ENCODE measurements at regions not wholly inside any gene's neighbourhood (a gene's known extent, or its start where the extent isn't known, plus 50 kb on each side); places are given as distances from the start of the nearest gene placed in this dataset.
"Not testable (repeated sequence)": the region's sequence is repeated elsewhere in the genome, so short reads cannot be mapped to it uniquely, and the experiment has no call there.

DNA sequence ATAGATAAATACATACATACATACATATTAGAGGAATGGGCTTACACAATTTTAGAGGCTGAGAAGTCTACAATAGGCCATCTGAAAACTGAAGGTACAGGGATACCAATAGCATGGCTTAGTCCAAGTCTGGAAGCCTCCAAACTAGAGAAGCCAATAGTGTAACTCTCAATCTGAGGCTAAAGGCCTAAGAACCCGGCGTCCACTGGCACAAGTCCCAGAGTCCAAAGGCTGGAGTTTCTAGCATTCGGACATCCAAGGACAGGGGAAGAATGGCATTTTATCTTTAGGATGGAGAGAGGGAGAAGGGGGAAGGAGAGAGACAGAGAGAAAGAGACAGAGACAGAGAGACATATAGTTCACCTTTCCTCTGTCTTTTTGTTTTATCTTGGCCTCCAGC is 63.7 kb upstream of the SYT4 start:
- H3K4me1 Mint-ChIP-seq (ENCODE audit: low read depth in 2 of 2): no peaks in the 10 kb centered on the region
- H3K36me3 Mint-ChIP-seq (ENCODE audit: insufficient read depth): no peaks in the 10 kb centered on the region
- H3K27ac Mint-ChIP-seq: no peak overlapping the region
- DNase-seq (no peak), ATAC-seq (replicated peaks) (no peak)
- no peak overlapping the region for H3K4me3 Mint-ChIP-seq
- H3K27me3 Mint-ChIP-seq: no peaks in the 10 kb centered on the region
- H3K9me3 Mint-ChIP-seq: peaks cover 12 to 15% of the 10 kb centered on the region in 2 donors

DNA sequence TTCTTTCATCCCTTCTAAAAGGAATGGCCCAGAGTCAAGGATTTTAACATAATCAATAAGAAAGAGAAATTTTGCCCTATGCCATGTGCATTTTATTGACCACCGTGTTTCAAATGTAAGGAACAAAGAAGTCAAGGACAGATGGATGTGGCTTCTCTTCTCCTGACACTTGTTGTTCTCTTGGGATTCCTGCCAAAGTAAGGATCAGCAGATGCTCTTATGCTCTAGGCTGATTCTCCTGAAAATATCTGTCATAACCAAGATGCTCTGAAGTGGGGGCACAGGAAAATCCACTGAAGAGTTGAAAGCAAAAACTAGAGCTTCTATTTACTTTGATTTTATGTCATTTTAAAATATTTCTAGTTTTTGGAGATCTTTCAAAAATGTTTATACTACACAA is 72.9 kb upstream of the SYT4 start:
- H3K4me1 Mint-ChIP-seq (ENCODE audit: low read depth in 2 of 2): no peaks in the 10 kb centered on the region
- H3K4me3 Mint-ChIP-seq: no peak overlapping the region
- H3K27ac Mint-ChIP-seq: no peak overlapping the region
- H3K27me3 Mint-ChIP-seq: no peaks in the 10 kb centered on the region
- DNase-seq (no peak), ATAC-seq (replicated peaks) (no peak)
- H3K9me3 Mint-ChIP-seq: peaks cover 8 to 11% of the 10 kb centered on the region in 2 donors
- H3K36me3 Mint-ChIP-seq (ENCODE audit: insufficient read depth): no peaks in the 10 kb centered on the region

DNA sequence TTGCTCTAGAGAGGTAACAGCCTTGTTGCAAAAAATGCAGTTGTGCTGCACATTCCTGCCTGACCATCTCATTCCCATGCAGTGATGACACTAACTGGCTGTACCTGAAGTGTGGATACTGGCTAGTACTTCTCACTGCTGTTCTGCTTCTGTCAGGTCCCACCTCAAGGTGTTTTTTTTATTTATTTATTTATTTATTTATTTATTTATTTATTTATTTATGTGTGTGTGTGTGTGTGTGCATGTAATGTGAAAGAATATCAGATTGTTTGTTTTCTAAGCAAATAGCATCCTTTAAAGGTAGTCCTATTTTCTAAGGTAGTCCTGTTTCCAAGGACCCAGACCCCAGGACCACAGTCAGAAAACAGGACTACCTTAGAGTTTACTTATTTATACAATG is 87.2 kb upstream of the SYT4 start:
- ATAC-seq (replicated peaks): no peak

DNA sequence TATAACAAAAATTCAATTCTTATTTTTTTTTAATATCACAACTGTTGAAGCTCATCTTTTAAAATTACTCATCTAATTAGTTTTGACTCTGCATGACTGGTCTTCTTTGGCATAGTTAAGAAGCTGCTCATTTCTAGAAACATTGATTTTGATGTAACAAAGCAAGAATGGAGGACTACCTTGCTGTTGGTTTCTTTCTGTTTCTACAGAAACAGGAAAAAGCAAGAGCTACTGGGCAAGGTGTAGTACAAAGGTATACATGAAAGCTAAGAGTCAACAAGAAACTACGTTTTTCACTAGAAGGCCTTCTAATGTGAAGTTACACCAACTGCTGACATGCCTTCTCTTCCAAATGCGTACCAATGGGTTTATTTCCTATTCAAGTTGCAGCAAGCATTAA is 90.6 kb upstream of the SYT4 start:
- Mint-ChIP-seq H3K36me3 (ENCODE audit: insufficient read depth) (no peaks in the 10 kb centered on the region), H3K4me3 (no peak overlapping the region)

More for the DNA sequence above, 87.2 kb upstream of the SYT4 start:
- peaks cover 6 to 8% of the 10 kb centered on the region in 2 donors for H3K9me3 Mint-ChIP-seq
- no peak for DNase-seq
- no peaks in the 10 kb centered on the region for H3K4me1 Mint-ChIP-seq (ENCODE audit: low read depth in 2 of 2)
- no peaks in the 10 kb centered on the region for H3K36me3 Mint-ChIP-seq (ENCODE audit: insufficient read depth)
- H3K4me3 Mint-ChIP-seq: no peak overlapping the region
- H3K27me3 Mint-ChIP-seq: no peaks in the 10 kb centered on the region
- H3K27ac Mint-ChIP-seq: no peak overlapping the region

DNA sequence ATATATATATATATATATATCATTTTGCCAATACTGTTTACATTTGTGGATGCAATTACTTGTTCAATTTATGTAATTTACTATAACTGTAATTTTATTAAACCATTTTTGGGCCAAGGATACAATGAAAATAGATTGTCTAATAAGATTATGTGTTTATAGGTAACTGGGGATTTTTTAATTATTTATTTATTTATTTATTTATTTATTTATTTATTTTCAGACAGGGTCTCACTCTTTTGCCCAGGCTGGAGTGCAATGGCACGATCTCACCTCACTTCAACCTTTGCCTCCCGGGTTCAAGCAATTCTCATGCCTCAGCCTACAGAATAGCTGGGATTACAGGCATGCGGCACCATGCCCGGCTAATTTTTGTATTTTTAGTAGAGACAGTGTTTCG is 92.0 kb upstream of the SYT4 start:
- not testable (repeated sequence) for H3K27me3 Mint-ChIP-seq; H3K27ac Mint-ChIP-seq; H3K9me3 Mint-ChIP-seq; H3K4me3 Mint-ChIP-seq; DNase-seq; H3K36me3 Mint-ChIP-seq (ENCODE audit: insufficient read depth); ATAC-seq (replicated peaks); H3K4me1 Mint-ChIP-seq (ENCODE audit: low read depth in 2 of 2)

More for the DNA sequence above, 90.6 kb upstream of the SYT4 start:
- DNase-seq: no peak
- no peak for ATAC-seq (replicated peaks)
- Mint-ChIP-seq H3K4me1 (ENCODE audit: low read depth in 2 of 2) (no peaks in the 10 kb centered on the region), H3K27me3 (no peaks in the 10 kb centered on the region), H3K9me3 (peaks cover 3 to 8% of the 10 kb centered on the region in 2 donors), H3K27ac (no peak overlapping the region)

DNA sequence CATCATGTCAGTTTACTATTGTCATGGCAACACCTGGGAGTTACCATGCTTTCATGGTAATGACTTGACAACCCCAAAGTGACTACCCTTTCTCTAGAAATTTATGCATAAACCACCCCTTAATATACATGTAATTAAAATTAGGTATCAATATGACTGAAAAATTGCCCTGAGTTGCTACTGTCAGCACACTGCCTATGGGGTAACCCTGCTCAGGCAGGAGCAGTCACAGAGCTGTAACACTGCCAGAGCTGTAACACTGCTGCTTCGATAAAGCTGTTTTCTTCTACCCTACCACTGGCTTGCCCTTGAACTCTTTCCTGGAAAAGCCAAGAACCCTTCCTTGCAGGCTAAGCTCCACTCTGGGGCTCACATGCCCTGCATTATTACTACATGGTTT is 95.5 kb upstream of the SYT4 start:
- no peak overlapping the region for H3K27ac Mint-ChIP-seq
- no peaks in the 10 kb centered on the region for H3K36me3 Mint-ChIP-seq (ENCODE audit: insufficient read depth)
- no peak overlapping the region for H3K4me3 Mint-ChIP-seq
- no peak for ATAC-seq (replicated peaks)
- no peaks in the 10 kb centered on the region for H3K4me1 Mint-ChIP-seq (ENCODE audit: low read depth in 2 of 2)
- DNase-seq: no peak
- peaks cover 0 to 3% of the 10 kb centered on the region in 2 donors for H3K9me3 Mint-ChIP-seq
- H3K27me3 Mint-ChIP-seq: no peaks in the 10 kb centered on the region

DNA sequence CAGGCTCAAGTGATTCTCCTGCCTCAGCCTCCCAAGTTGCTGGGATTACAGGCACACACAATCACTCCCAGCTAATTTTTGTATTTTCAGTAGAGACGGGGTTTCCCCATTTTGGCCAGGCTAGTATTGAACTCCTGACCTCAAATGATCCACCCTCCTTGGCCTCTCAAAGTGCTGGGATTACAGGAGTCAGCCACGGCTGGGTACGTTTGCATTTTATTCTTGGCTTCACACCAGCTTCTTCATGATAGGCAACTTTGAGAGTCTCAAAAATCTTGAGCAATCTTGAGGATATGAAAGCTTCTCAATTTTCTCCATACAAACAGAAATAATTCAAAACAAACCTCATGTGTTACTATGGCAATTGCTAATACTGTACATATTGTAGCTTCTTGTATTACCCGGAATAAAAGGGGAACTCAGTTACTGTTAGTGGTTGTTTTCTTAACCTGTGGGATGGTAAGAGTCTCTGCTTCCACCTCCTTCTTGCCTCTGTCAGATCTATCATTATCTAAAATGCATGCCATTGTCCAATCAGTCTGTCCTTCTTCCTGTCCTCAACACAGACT is 102.9 kb upstream of the SYT4 start:
- Mint-ChIP-seq H3K9me3 (peaks cover 8 to 11% of the 10 kb centered on the region in 2 donors), H3K27me3 (no peaks in the 10 kb centered on the region), H3K36me3 (ENCODE audit: insufficient read depth) (no peaks in the 10 kb centered on the region), H3K4me3 (no peak overlapping the region), H3K4me1 (ENCODE audit: low read depth in 2 of 2) (no peaks in the 10 kb centered on the region), H3K27ac (no peak overlapping the region)
- no peak for ATAC-seq (replicated peaks)
- DNase-seq: no peak

DNA sequence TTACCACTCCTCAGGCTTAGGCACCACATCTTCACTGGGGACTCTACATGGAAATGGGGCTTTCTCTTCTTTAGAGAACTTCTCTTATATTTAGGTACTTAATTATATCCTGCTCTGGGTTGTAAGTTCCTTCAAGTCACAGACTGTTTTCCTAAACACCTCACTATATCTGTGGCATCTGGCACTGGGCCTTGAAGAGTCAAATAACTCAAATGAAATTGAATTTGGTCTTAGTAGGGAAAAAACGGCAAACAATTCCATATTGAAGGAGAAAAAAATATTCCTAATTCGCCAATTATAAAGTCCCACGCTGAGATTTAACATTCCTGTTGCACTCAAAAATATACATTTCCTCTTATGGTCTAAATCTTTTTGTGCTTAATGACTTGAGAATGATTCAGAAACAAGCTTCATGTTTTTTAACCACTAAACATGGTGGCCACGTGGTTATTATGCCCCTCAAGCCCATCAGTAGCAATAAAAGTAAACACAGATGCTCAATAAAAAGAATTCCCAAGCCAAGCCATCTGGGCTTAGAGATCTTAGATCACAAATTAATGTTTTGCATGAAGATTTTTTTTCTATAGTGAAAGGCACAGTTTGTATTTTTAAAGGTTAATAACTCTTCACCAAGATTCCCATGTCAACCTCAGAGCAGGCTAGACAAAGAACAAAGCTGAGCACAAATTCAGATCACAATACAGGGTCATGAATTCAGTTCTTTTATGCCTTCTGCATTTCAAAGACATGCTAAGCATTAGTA is 105.5 kb upstream of the SYT4 start:
- ATAC-seq (replicated peaks): no peak
- DNase-seq: no peak
- no peak overlapping the region for H3K4me3 Mint-ChIP-seq
- H3K27me3 Mint-ChIP-seq: no peaks in the 10 kb centered on the region
- H3K4me1 Mint-ChIP-seq (ENCODE audit: low read depth in 2 of 2): no peaks in the 10 kb centered on the region
- H3K27ac Mint-ChIP-seq: no peak overlapping the region
- no peaks in the 10 kb centered on the region for H3K36me3 Mint-ChIP-seq (ENCODE audit: insufficient read depth)
- peaks cover 11 to 12% of the 10 kb centered on the region in 2 donors for H3K9me3 Mint-ChIP-seq

DNA sequence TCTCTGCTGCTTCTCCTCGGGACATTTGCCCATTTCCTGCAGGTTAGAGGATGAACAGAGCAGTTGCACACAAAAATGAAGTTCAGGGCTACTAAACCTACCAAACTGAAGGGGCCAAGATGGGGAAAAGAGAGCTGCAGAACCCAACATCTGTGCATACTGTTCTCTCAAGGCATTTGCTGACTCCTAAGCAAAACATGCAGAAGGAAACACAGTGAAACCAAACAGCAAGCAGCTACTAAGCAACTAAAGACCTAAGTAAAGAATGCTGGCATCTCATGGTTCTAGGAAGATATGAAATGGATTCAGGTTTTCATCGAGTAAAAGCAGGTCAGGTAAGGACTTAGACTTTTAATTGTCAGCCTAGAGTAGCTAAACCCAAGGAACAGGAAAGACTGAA is 111.9 kb upstream of the SYT4 start:
- no peaks in the 10 kb centered on the region for H3K4me1 Mint-ChIP-seq (ENCODE audit: low read depth in 2 of 2)
- H3K27me3 Mint-ChIP-seq: no peaks in the 10 kb centered on the region
- H3K36me3 Mint-ChIP-seq (ENCODE audit: insufficient read depth): no peaks in the 10 kb centered on the region
- no peak overlapping the region for H3K4me3 Mint-ChIP-seq
- DNase-seq (no peak), ATAC-seq (replicated peaks) (no peak)
- H3K9me3 Mint-ChIP-seq: peaks cover 0 to 7% of the 10 kb centered on the region in 2 donors
- no peak overlapping the region for H3K27ac Mint-ChIP-seq

DNA sequence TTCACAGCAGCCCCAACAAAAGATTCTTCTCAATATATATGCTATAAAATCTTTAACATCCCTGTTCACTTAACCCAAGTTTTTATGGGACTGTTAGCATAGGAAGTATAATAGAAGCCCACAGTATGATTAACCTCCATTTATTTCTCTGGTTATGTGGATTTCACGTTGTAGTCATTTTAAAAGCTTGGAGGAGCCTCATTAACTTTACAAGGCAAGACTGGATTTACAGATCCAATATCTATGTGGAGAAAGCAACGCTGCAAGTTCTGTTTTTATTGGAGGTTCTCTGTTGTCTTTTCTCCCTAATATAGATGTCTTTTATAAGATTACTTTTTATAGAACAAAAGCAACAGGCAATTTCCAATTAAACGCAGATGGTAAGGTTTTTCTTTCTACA is 114.9 kb upstream of the SYT4 start:
- Mint-ChIP-seq H3K4me1 (ENCODE audit: low read depth in 2 of 2) (no peaks in the 10 kb centered on the region), H3K9me3 (no peaks in the 10 kb centered on the region), H3K4me3 (no peak overlapping the region), H3K27ac (no peak overlapping the region), H3K36me3 (ENCODE audit: insufficient read depth) (no peaks in the 10 kb centered on the region), H3K27me3 (no peaks in the 10 kb centered on the region)
- no peak for ATAC-seq (replicated peaks)
- no peak for DNase-seq

DNA sequence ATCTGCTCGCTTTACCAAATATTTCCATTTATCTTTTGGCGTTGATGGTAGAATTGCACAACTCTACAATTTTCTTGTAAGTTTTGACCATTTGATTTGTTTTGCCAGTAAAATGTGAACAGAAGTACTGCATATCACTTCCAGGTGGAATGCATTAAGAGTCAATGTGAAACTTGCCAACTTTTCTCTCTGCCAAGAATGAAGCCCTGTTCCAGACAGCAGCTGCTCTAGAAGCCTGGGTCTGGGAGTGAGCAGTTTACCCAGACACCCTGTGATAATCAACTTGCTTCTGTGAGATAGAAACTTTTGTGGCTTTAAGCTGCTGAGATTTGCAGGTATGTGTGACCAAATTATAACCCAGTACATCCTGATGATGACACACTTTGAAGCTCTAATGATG is 115.9 kb upstream of the SYT4 start:
- H3K4me3 Mint-ChIP-seq: no peak overlapping the region
- H3K27ac Mint-ChIP-seq: no peak overlapping the region
- DNase-seq: no peak
- no peaks in the 10 kb centered on the region for H3K36me3 Mint-ChIP-seq (ENCODE audit: insufficient read depth)
- no peaks in the 10 kb centered on the region for H3K4me1 Mint-ChIP-seq (ENCODE audit: low read depth in 2 of 2)
- no peak for ATAC-seq (replicated peaks)
- H3K9me3 Mint-ChIP-seq: no peaks in the 10 kb centered on the region
- H3K27me3 Mint-ChIP-seq: no peaks in the 10 kb centered on the region

DNA sequence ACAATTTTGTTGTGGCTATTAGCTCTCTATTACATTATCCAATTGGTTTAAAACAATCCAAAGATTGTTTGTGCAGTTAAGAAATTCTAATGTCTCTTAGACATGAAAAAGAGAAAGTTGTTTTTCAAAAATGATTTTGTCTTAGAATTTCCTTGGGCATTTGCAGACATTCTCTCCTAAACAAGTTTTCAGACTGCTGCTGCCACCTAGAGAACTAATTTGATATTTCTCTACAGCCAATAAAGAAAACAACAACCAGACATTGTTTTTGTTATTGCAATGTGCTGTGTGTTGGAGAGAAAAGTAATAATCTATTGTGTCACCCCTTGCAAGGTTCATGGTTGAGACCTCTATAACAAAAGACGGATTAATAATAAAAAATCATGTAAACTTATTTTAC is 119.0 kb upstream of the SYT4 start:
- DNase-seq: no peak

DNA sequence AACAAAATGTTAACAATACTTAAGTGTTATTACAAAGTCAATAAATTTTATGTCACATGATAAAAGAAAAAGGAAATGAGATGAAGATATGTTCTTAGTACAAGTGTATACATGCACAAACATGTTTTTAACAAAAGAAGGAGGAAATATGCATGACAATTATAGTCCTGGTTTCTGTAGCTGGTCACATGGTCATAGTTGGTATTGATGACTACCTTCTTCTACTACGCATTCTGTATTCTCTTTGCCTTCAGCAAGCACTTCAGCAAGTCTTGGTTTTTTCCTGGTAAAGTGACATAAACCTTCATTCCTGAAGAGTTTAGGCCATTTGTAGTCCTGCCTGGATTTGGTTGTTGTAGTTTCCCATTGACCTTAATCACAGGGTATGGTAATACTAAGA is 121.3 kb upstream of the SYT4 start:
- Mint-ChIP-seq H3K27ac (no peak overlapping the region), H3K4me3 (no peak overlapping the region), H3K36me3 (ENCODE audit: insufficient read depth) (no peaks in the 10 kb centered on the region), H3K4me1 (ENCODE audit: low read depth in 2 of 2) (no peaks in the 10 kb centered on the region), H3K27me3 (no peaks in the 10 kb centered on the region), H3K9me3 (peaks cover 4 to 6% of the 10 kb centered on the region in 2 donors)
- ATAC-seq (replicated peaks) (no peak), DNase-seq (no peak)

More for the DNA sequence above, 119.0 kb upstream of the SYT4 start:
- H3K4me3 Mint-ChIP-seq: no peak overlapping the region
- ATAC-seq (replicated peaks): no peak
- no peaks in the 10 kb centered on the region for H3K36me3 Mint-ChIP-seq (ENCODE audit: insufficient read depth)
- H3K27ac Mint-ChIP-seq: no peak overlapping the region
- peaks cover 4 to 6% of the 10 kb centered on the region in 2 donors for H3K9me3 Mint-ChIP-seq
- H3K4me1 Mint-ChIP-seq (ENCODE audit: low read depth in 2 of 2): no peaks in the 10 kb centered on the region
- H3K27me3 Mint-ChIP-seq: no peaks in the 10 kb centered on the region

DNA sequence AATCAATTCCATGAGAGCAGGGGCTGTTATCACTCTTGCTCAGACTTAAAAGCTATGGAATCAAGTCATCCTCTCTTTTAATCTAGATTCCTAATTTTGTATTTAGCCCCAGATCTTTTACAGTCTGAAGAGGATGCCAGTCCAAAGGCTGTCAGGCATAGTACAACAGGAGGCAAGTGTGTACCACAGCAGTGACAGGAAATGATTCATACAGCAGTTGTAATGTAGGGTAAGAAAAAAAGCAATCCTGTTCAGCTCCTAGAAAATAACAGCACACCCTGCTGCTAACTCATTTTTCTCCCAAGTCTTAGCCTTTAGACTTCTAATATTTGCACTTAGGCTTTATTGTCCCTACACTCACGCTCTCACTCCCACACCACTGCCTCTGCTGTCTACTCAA is 127.8 kb upstream of the SYT4 start:
- DNase-seq (no peak), ATAC-seq (replicated peaks) (no peak)
- Mint-ChIP-seq H3K27me3 (no peaks in the 10 kb centered on the region), H3K27ac (no peak overlapping the region), H3K9me3 (peaks cover 10 to 24% of the 10 kb centered on the region in 2 donors), H3K4me1 (ENCODE audit: low read depth in 2 of 2) (no peaks in the 10 kb centered on the region), H3K36me3 (ENCODE audit: insufficient read depth) (no peaks in the 10 kb centered on the region), H3K4me3 (no peak overlapping the region)
